A673 (cell line): ENCODE measurements at regions not wholly inside any gene's neighbourhood (a gene's known extent, or its start where the extent isn't known, plus 50 kb on each side); places are given as distances from the start of the nearest gene placed in this dataset.

Experiments
- BruUV-seq: library from RNA; stranded (reverse); fragments of 400-500 nt; replicated peaks from 2 replicates; lab custom pipeline; 2021; lab: Mats Ljungman, UMichigan
- CTCF ChIA-PET: fragments of 300-600 bp; sonication (Branson Sonifier 250); formaldehyde crosslinking; loops from one replicate; lab custom pipeline; 2022; ENCODE audit warnings: antibody characterized with exemption; lab: Charles Lee
- POLR2A ChIA-PET: fragments of 300-600 bp; sonication (Branson Sonifier 250); formaldehyde crosslinking; loops from one replicate; lab custom pipeline; 2022; ENCODE audit warnings: antibody characterized with exemption; ENCODE audit not compliant: low non-redundant PET; lab: Charles Lee
- DNase-seq: peaks from one replicate; pipeline ENCODE4 v3.0.0-alpha.2; 2015; ENCODE audit warnings: low spot score
- H3K27ac ChIP-seq: fragments of 200-600 bp; sonication (generic); 2 replicates; pipeline ENCODE4 v1.5.1; 2016; ENCODE audit warnings: mixed run types, low read depth, mild to moderate bottlenecking, mixed read lengths, antibody characterized with exemption, low read length; ENCODE audit not compliant: poor library complexity, severe bottlenecking
- H3K27me3 ChIP-seq: fragments of 200-600 bp; sonication (generic); replicated peaks from 2 replicates; pipeline ENCODE4 v1.6.1; 2017; ENCODE audit warnings: mixed run types, low read depth, mild to moderate bottlenecking, mixed read lengths, antibody characterized with exemption, low read length; ENCODE audit not compliant: insufficient read depth, poor library complexity
- H3K36me3 ChIP-seq: fragments of 200-600 bp; sonication (generic); 2 replicates; pipeline ENCODE4 v1.6.1; 2016; ENCODE audit warnings: mixed run types, mild to moderate bottlenecking, mixed read lengths, antibody characterized with exemption, low read length; ENCODE audit not compliant: insufficient read depth, poor library complexity, severe bottlenecking
- H3K4me1 ChIP-seq: fragments of 200-600 bp; sonication (generic); 2 replicates; pipeline ENCODE4 v1.6.1; 2017; ENCODE audit warnings: mixed run types, mild to moderate bottlenecking, mixed read lengths, antibody characterized with exemption, low read length; ENCODE audit not compliant: insufficient read depth, poor library complexity, severe bottlenecking
- H3K4me3 ChIP-seq: fragments of 200-600 bp; sonication (generic); 2 replicates; pipeline ENCODE4 v1.5.1; 2016; ENCODE audit warnings: low read depth, mixed run types, mild to moderate bottlenecking, mixed read lengths, low read length; ENCODE audit not compliant: poor library complexity, severe bottlenecking
- H3K9me3 ChIP-seq: fragments of 200-600 bp; sonication (generic); 2 replicates; pipeline ENCODE4 v1.6.1; 2016; ENCODE audit warnings: mixed run types, low read depth, mild to moderate bottlenecking, mixed read lengths, antibody characterized with exemption, low read length; ENCODE audit not compliant: poor library complexity, severe bottlenecking
- CTCF ChIP-seq: fragments of 300-800, 200-600 bp; sonication (generic); conservative IDR thresholded peaks from 2 replicates; pipeline ENCODE4 v1.5.1; 2017; ENCODE audit warnings: low read depth, mild to moderate bottlenecking, antibody characterized with exemption, low read length, moderate library complexity, mixed read lengths
- EZH2 ChIP-seq: fragments of 200-600 bp; sonication (generic); IDR thresholded peaks from 2 replicates; pipeline ENCODE4 v1.6.1; 2017; ENCODE audit warnings: borderline replicate concordance, low read depth, mild to moderate bottlenecking, mixed read lengths, antibody characterized with exemption, low read length; ENCODE audit not compliant: poor library complexity, severe bottlenecking
- intact Hi-C: fragments of 100-400 bp; cut with micrococcal nuclease; formaldehyde crosslinking; loops from one replicate; pipeline ENCODE4 v1.10.0; 2022; ENCODE audit not compliant: unreplicated experiment

- TF ChIP-seq CTCF, result no peak
- H3K9me3 ChIP-seq, result no peaks in the 10 kb centered on the region
- no TSS peak for BruUV-seq
- H3K4me3 ChIP-seq, result no peak overlapping the region
- H3K27me3 ChIP-seq, result no peaks in the 10 kb centered on the region
- intact Hi-C loops, result no loop called here
- H3K4me1 ChIP-seq, result no peaks in the 10 kb centered on the region
- ChIA-PET CTCF (interaction anchor here (0.6 kb wide), 1 partner anchor 607 kb away, joined by 11 read pairs; no protein-coding TSS in a partner anchor), POLR2A (no interaction called here)
- H3K36me3 ChIP-seq, result no peaks in the 10 kb centered on the region
- DNase-seq, result no peak
- no peak overlapping the region for H3K27ac ChIP-seq
Observed at GRCh38 chr7:108634036-108634435, 64.4 kb downstream of the DNAJB9 start.

- no peak overlapping the region for H3K27ac ChIP-seq
- DNase-seq, result no peak
- H3K27me3 ChIP-seq, result no peaks in the 10 kb centered on the region
- intact Hi-C loops, result no loop called here
- CTCF ChIA-PET, result interaction anchor here (0.6 kb wide), 1 partner anchor 607 kb away, joined by 11 read pairs; no protein-coding TSS in a partner anchor
- BruUV-seq, result no TSS peak
- no peaks in the 10 kb centered on the region for H3K9me3 ChIP-seq
- no peaks in the 10 kb centered on the region for H3K4me1 ChIP-seq
- H3K4me3 ChIP-seq, result no peak overlapping the region
- POLR2A ChIA-PET, result no interaction called here
- H3K36me3 ChIP-seq, result no peaks in the 10 kb centered on the region
- TF ChIP-seq CTCF (no peak), EZH2 (no peak)
Observed at GRCh38 chr7:108634535-108634934, 64.9 kb downstream of the DNAJB9 start.

- H3K27me3 ChIP-seq, result no peaks in the 10 kb centered on the region
- no peaks in the 10 kb centered on the region for H3K4me1 ChIP-seq
- POLR2A ChIA-PET, result no interaction called here
- intact Hi-C loops, result no loop called here
- CTCF ChIA-PET, result no interaction called here
- no peaks in the 10 kb centered on the region for H3K36me3 ChIP-seq
- no peak overlapping the region for H3K4me3 ChIP-seq
- no peak for DNase-seq
- no TSS peak for BruUV-seq
- no peaks in the 10 kb centered on the region for H3K9me3 ChIP-seq
- TF ChIP-seq EZH2 (no peak), CTCF (no peak)
- no peak overlapping the region for H3K27ac ChIP-seq
Observed at GRCh38 chr7:108637049-108637621, 67.5 kb downstream of the DNAJB9 start.
